K562 (cell line): ENCODE measurements at regions not wholly inside any gene's neighbourhood (a gene's known extent, or its start where the extent isn't known, plus 50 kb on each side); places are given as distances from the start of the nearest gene placed in this dataset.

Experiments
- ATAC-seq: fragments of 200-7000 bp; cut with Tn5 transposase; 3 replicates; pipeline ENCODE4 v1.9.1; 2020; ENCODE audit warnings: moderate library complexity
- BruUV-seq: library from RNA; stranded (reverse); fragments of 400-500 nt; replicated peaks from 2 replicates; lab custom pipeline; 2021; lab: Mats Ljungman, UMichigan
- CTCF ChIA-PET: fragments of 300-600 bp; formaldehyde crosslinking; extraction: SDS; loops from one replicate; lab custom pipeline; 2021; ENCODE audit warnings: low intra/inter-chr PET ratio; lab: Yijun Ruan, JAX
- POLR2A ChIA-PET: fragments of 300-600, 350-650 bp; sonication (Branson Sonifier 250); formaldehyde crosslinking; extraction: SDS; loops from one replicate; lab custom pipeline; 2021; ENCODE audit warnings: antibody characterized with exemption, inconsistent platforms; lab: Yijun Ruan, JAX
- DNase-seq, 4 experiments: peaks; one replicate each; pipeline versions ENCODE4 v3.0.0 to v3.0.0-alpha.2; 2011 to 2018; ENCODE audit warnings: low spot score in 3 of 4, mixed read lengths in 3 of 4; ENCODE audit errors: extremely low read depth in 1 of 4
- FAIRE-seq: peaks from 2 replicates; lab custom pipeline; 2011; peaks lifted over from hg19 to GRCh38; lab: Jason Lieb, UNC
- H2AFZ ChIP-seq: 2 replicates; pipeline ENCODE4 v1.6.0; 2011; ENCODE audit warnings: low read depth, low read length, control low read depth, inconsistent platforms
- H3K27ac ChIP-seq: fragments of 200-600 bp; 3 replicates; pipeline ENCODE4 v1.8.0; 2011; ENCODE audit warnings: low read depth, mild to moderate bottlenecking, control low read depth, inconsistent platforms, low read length, moderate library complexity, mixed read lengths; ENCODE audit errors: extremely low read depth
- H3K27me3 ChIP-seq, 2 experiments: fragments of 300-600 bp in 1 of 2; 2 replicates in 1 of 2; 3 replicates in 1 of 2; pipeline versions ENCODE4 v1.6.0 to v1.8.0; 2011; ENCODE audit warnings: inconsistent platforms in 2 of 2, low read length in 2 of 2, mild to moderate bottlenecking in 1 of 2, mixed read lengths in 1 of 2, moderate library complexity in 1 of 2; ENCODE audit not compliant: control insufficient read depth in 2 of 2, insufficient read depth in 2 of 2
- H3K36me3 ChIP-seq: fragments of 300-600 bp; 3 replicates; pipeline ENCODE4 v1.8.0; 2011; ENCODE audit warnings: mild to moderate bottlenecking, low read length, inconsistent platforms; ENCODE audit not compliant: control insufficient read depth, insufficient read depth
- H3K4me1 ChIP-seq, 2 experiments: fragments of 200-600 bp in 1 of 2; replicated peaks in 1 of 2; 2 replicates in 1 of 2; 3 replicates in 1 of 2; pipeline versions ENCODE4 v1.5.1 to v1.8.0; 2011; ENCODE audit warnings: inconsistent platforms in 2 of 2, low read length in 2 of 2, mild to moderate bottlenecking in 1 of 2, mixed read lengths in 1 of 2, moderate library complexity in 1 of 2; ENCODE audit not compliant: control insufficient read depth in 2 of 2, insufficient read depth in 2 of 2
- H3K4me2 ChIP-seq: 2 replicates; pipeline ENCODE4 v1.6.1; 2011; ENCODE audit warnings: low read length, control low read depth, inconsistent platforms, mixed read lengths; ENCODE audit not compliant: insufficient read depth
- H3K4me3 ChIP-seq: fragments of 200-600 bp; sonication (generic), shearing (Covaris generic); 2 replicates; pipeline ENCODE4 v1.5.1; 2016; ENCODE audit warnings: control low read depth, inconsistent platforms
- H3K79me2 ChIP-seq: fragments of 200-600 bp; 3 replicates; pipeline ENCODE4 v1.8.0; 2011; ENCODE audit warnings: low read length, inconsistent platforms; ENCODE audit not compliant: control insufficient read depth, insufficient read depth
- H3K9ac ChIP-seq, 2 experiments: 2 replicates each; pipeline versions ENCODE4 v1.6.0 to v1.6.1; 2011; ENCODE audit warnings: low read depth in 2 of 2, low read length in 2 of 2, control low read depth in 1 of 2, inconsistent platforms in 1 of 2, mild to moderate bottlenecking in 1 of 2, mixed read lengths in 1 of 2; ENCODE audit not compliant: insufficient read depth in 1 of 2
- H3K9me1 ChIP-seq: one replicate; pipeline ENCODE4 v1.6.0; 2011; ENCODE audit warnings: inconsistent platforms, mild to moderate bottlenecking, low read length, moderate library complexity; ENCODE audit not compliant: control insufficient read depth, insufficient read depth
- H3K9me3 ChIP-seq: replicated peaks from 2 replicates; pipeline ENCODE4 v1.5.1; 2011; ENCODE audit warnings: low read depth, low read length, inconsistent platforms; ENCODE audit not compliant: control insufficient read depth, insufficient read depth
- H4K20me1 ChIP-seq: replicated peaks from 2 replicates; pipeline ENCODE4 v1.6.1; 2011; ENCODE audit warnings: low read length, inconsistent platforms, mixed read lengths; ENCODE audit not compliant: control insufficient read depth, insufficient read depth
- ATF1 ChIP-seq, 2 experiments: fragments of 450-650 bp in 1 of 2; IDR thresholded peaks; 2 replicates each; pipeline ENCODE4 v1.6.1; 2016; ENCODE audit warnings: missing compliant biosample characterization in 1 of 2, missing genetic modification characterization in 1 of 2
- E2F3 ChIP-seq: fragments of 250-450 bp; sonication (Bioruptor Pico); IDR thresholded peaks from 2 replicates; pipeline ENCODE4 v1.4.0; 2020; ENCODE audit warnings: mild to moderate bottlenecking
- IFI16 ChIP-seq: fragments of 250-450 bp; sonication (Bioruptor Pico); IDR thresholded peaks from 2 replicates; pipeline ENCODE4 v2.1.2; 2022; ENCODE audit warnings: mild to moderate bottlenecking, inconsistent platforms
- JUN ChIP-seq, 2 experiments: sonication (generic) in 1 of 2; formaldehyde crosslinking in 1 of 2; IDR thresholded peaks; 2 replicates each; pipeline versions ENCODE4 v1.6.1 to v1.8.0; 2012 to 2022; ENCODE audit warnings: borderline replicate concordance in 2 of 2, mild to moderate bottlenecking in 2 of 2, improper control_type of control experiment in 1 of 2, low read depth in 1 of 2, low read length in 1 of 2, missing genetic modification reagents in 1 of 2
- MCM3 ChIP-seq: fragments of 450-650 bp; IDR thresholded peaks from 2 replicates; pipeline ENCODE4 v1.6.1; 2016
- SPI1 ChIP-seq: IDR thresholded peaks from 2 replicates; pipeline ENCODE4 v1.6.1; 2011; ENCODE audit warnings: low read depth, low read length, control low read depth, borderline replicate concordance
- TAF15 ChIP-seq: fragments of 200-400 bp; formaldehyde crosslinking; IDR thresholded peaks from 2 replicates; pipeline ENCODE4 v1.6.1; 2017; ENCODE audit warnings: mild to moderate bottlenecking, low read depth, low read length, moderate library complexity
- TCFL5 ChIP-seq: fragments of 250-450 bp; sonication (Bioruptor Pico); conservative IDR thresholded peaks from 2 replicates; pipeline ENCODE4 v1.6.1; 2021; ENCODE audit warnings: mild to moderate bottlenecking, moderate library complexity, matching md5 sums
- ZFP1 ChIP-seq: fragments of 450-650 bp; formaldehyde crosslinking; IDR thresholded peaks from 2 replicates; pipeline ENCODE4 v1.4.0; 2020; ENCODE audit warnings: mild to moderate bottlenecking, mixed read lengths
- ZNF699 ChIP-seq: fragments of 250-450 bp; sonication (Bioruptor Pico); IDR thresholded peaks from 2 replicates; pipeline ENCODE4 v1.8.0; 2021; ENCODE audit warnings: mild to moderate bottlenecking, moderate library complexity; ENCODE audit not compliant: insufficient replicate concordance
- WGBS: fragments of 100-300 bp; shearing (Covaris generic); methylation state at CpG from one replicate; pipeline ENCODE4 v1.1.6; 2016; ENCODE audit warnings: low coverage, mixed read lengths; ENCODE audit not compliant: insufficient coverage; ENCODE audit errors: missing lambda C conversion rate; 5-methylcytosine and 5-hydroxymethylcytosine counted together
- in situ Hi-C: fragments of 300-500 bp; cut with MboI; formaldehyde crosslinking; loops from 4 replicates; pipeline ENCODE4 v1.15.0; 2018; ENCODE audit warnings: inconsistent platforms, mixed read lengths
- intact Hi-C: fragments of 100-400 bp; cut with micrococcal nuclease; formaldehyde crosslinking; loops from 2 replicates; pipeline ENCODE4 v1.14.2; 2022
- TF ChIP-seq, protein P1 (sequence below): sonication (generic); formaldehyde crosslinking; IDR thresholded peaks from 2 replicates; pipeline ENCODE4 v1.8.0; 2022; ENCODE audit warnings: mild to moderate bottlenecking, missing genetic modification reagents

DNA sequence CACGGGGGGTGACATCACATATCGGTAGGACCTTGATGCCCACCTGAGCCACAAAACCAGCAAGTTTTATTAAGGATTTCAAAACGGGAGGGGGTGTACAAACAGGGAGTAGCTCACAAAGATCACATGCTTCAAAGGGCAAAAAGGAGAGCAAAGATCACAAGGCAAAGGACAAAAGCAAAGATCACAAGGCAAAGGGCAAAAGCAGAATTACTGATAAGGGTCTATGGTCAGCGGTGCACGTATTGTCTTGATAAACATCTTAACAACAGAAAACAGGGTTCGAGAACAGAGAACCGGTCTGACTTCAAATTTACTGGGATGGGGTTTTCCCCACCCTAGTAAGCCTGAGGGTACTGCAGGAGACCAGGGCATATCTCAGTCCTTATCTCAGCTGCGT lies 143.5 kb upstream of the LPP start:
- no peaks in the 10 kb centered on the region for H3K9me3 ChIP-seq
- no peak overlapping the region for H3K27ac ChIP-seq
- in situ Hi-C loops (no loop called here), intact Hi-C loops (no loop called here)
- no peak overlapping the region for H3K9ac ChIP-seq
- H3K4me3 ChIP-seq: no peak overlapping the region
- FAIRE-seq: no peak
- POLR2A ChIA-PET: no interaction called here
- H4K20me1 ChIP-seq: no peaks in the 10 kb centered on the region
- BruUV-seq: no TSS peak
- H2AFZ ChIP-seq: no peak overlapping the region
- TF ChIP-seq, protein P1, sequence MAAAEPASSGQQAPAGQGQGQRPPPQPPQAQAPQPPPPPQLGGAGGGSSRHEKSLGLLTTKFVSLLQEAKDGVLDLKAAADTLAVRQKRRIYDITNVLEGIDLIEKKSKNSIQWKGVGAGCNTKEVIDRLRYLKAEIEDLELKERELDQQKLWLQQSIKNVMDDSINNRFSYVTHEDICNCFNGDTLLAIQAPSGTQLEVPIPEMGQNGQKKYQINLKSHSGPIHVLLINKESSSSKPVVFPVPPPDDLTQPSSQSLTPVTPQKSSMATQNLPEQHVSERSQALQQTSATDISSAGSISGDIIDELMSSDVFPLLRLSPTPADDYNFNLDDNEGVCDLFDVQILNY (CRISPR knock-in tag): no peak
- TF ChIP-seq TAF15: no peak
- no peak for TF ChIP-seq E2F3 (CRISPR knock-in tag)
- no peak for TF ChIP-seq JUN (IDR thresholded peaks at IDR 0.05; ENCODE audit: borderline replicate concordance, low read depth, low read length)
- TF ChIP-seq JUN (CRISPR knock-in tag; IDR thresholded peaks at IDR 0.05; ENCODE audit: borderline replicate concordance): no peak
- no peak for TF ChIP-seq TCFL5 (CRISPR knock-in tag)
- TF ChIP-seq ZFP1 (CRISPR knock-in tag): no peak
- no peak for TF ChIP-seq ZNF699 (CRISPR knock-in tag)
- TF ChIP-seq SPI1: no peak
- no peak for TF ChIP-seq MCM3
- TF ChIP-seq IFI16 (CRISPR knock-in tag): no peak
- no peak for TF ChIP-seq ATF1 (CRISPR knock-in tag; IDR thresholded peaks at IDR 0.05)
- no peak for TF ChIP-seq ATF1 (tag; IDR thresholded peaks at IDR 0.05)
- H3K36me3 ChIP-seq: no peaks in the 10 kb centered on the region
- H3K79me2 ChIP-seq: no peaks in the 10 kb centered on the region
- no peaks in the 10 kb centered on the region; a peak in 1 of 5 replicates for H3K4me1 ChIP-seq
- no peak overlapping the region for H3K4me2 ChIP-seq
- H3K9me1 ChIP-seq: no peaks in the 10 kb centered on the region
- CTCF ChIA-PET: no interaction called here
- no peak for DNase-seq
- ATAC-seq: no peak
- H3K27me3 ChIP-seq: peaks cover 0 to 11% of the 10 kb centered on the region in 2 experiments; a peak in 2 of 5 replicates
- WGBS: 3% methylated on average over 8 of the region's 8 CpGs
